CD8-positive, alpha-beta memory T cell (primary cell): ENCODE measurements at regions not wholly inside any gene's neighbourhood (a gene's known extent, or its start where the extent isn't known, plus 50 kb on each side); places are given as distances from the start of the nearest gene placed in this dataset.

ENCODE experiments used
- CTCF ChIA-PET: fragments of 350-600 bp; sonication (Branson Sonifier 250); formaldehyde crosslinking; loops from one replicate; lab custom pipeline; 2021; ENCODE audit warnings: antibody characterized with exemption; lab: Charles Lee
- POLR2A ChIA-PET: fragments of 350-600 bp; sonication (Branson Sonifier 250); formaldehyde crosslinking; loops from one replicate; lab custom pipeline; 2021; ENCODE audit warnings: antibody characterized with exemption; lab: Charles Lee
- DNase-seq, 5 donors: peaks; one replicate each; pipeline versions ENCODE4 v3.0.0 to v3.0.0-alpha.2; 2020 to 2022; ENCODE audit warnings: mixed read lengths in 1 of 5
- H3K27ac ChIP-seq: one replicate; pipeline ENCODE4 v1.7.0; 2013; ENCODE audit warnings: low read depth, mild to moderate bottlenecking, low read length, moderate library complexity
- H3K27me3 ChIP-seq: 2 replicates; pipeline ENCODE4 v1.7.0; 2013; ENCODE audit warnings: low read length, mild to moderate bottlenecking; ENCODE audit not compliant: insufficient read depth, poor library complexity, severe bottlenecking
- H3K36me3 ChIP-seq: 2 replicates; pipeline ENCODE4 v1.7.0; 2013; ENCODE audit warnings: mild to moderate bottlenecking, low read length, moderate library complexity; ENCODE audit not compliant: insufficient read depth
- H3K4me1 ChIP-seq: 2 replicates; pipeline ENCODE4 v1.7.0; 2013; ENCODE audit warnings: mild to moderate bottlenecking, low read length, moderate library complexity; ENCODE audit not compliant: insufficient read depth
- H3K4me3 ChIP-seq: 2 replicates; pipeline ENCODE4 v1.7.0; 2013; ENCODE audit warnings: mild to moderate bottlenecking, low read length
- H3K9me3 ChIP-seq: 2 replicates; pipeline ENCODE4 v1.7.0; 2013; ENCODE audit warnings: mild to moderate bottlenecking, low read length
- H3K27ac Mint-ChIP-seq, 8 donors: one replicate each; pipeline ENCODE4 v1.8.0; 2020 to 2021; ENCODE audit warnings: mixed read lengths in 8 of 8, mild to moderate bottlenecking in 6 of 8, inconsistent platforms in 3 of 8, moderate library complexity in 3 of 8
- H3K27me3 Mint-ChIP-seq, 2 donors: one replicate each; pipeline ENCODE4 v1.8.0; 2020 to 2021; ENCODE audit warnings: mixed read lengths in 2 of 2, mild to moderate bottlenecking in 1 of 2, moderate library complexity in 1 of 2
- H3K36me3 Mint-ChIP-seq, 3 donors: one replicate each; pipeline ENCODE4 v1.8.0; 2020 to 2021; ENCODE audit warnings: mixed read lengths in 3 of 3, inconsistent platforms in 1 of 3, mild to moderate bottlenecking in 1 of 3
- H3K4me1 Mint-ChIP-seq, 3 donors: one replicate each; pipeline ENCODE4 v1.8.0; 2020 to 2021; ENCODE audit warnings: mixed read lengths in 3 of 3, inconsistent platforms in 1 of 3, mild to moderate bottlenecking in 1 of 3
- H3K4me3 Mint-ChIP-seq, 7 donors: one replicate each; pipeline ENCODE4 v1.8.0; 2020 to 2021; ENCODE audit warnings: mixed read lengths in 7 of 7, mild to moderate bottlenecking in 6 of 7, moderate library complexity in 4 of 7, inconsistent platforms in 2 of 7
- H3K9me3 Mint-ChIP-seq, 5 donors: one replicate each; pipeline ENCODE4 v1.8.0; 2020 to 2022; ENCODE audit warnings: mixed read lengths in 5 of 5, mild to moderate bottlenecking in 3 of 5, moderate library complexity in 2 of 5, inconsistent platforms in 1 of 5

DNA sequence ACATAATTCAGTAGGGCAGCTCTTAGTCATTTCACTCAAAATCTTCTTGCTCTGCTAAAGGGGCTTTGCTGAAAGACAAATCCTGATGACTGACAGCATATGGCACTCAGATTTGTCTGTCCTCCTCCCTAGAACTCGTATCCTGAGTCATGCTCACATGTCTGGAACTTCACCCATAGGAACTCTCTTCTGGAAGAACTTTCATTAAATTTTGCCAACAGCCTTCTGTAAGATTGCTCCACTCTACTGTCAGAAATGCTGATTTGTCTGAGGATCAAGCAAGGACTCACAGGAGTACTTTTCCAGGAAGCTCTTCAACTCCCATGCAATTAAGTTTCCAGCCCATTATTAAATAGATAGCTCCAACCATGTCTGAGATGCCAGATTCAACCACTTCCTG is 59.8 kb upstream of the SNX2 start:
- peaks cover 0 to 2% (median 0%) of the 10 kb centered on the region in 3 donors for H3K36me3 Mint-ChIP-seq
- Histone ChIP-seq H3K36me3 (no peaks in the 10 kb centered on the region), H3K27me3 (no peaks in the 10 kb centered on the region), H3K27ac (no peak overlapping the region), H3K9me3 (no peaks in the 10 kb centered on the region), H3K4me1 (no peaks in the 10 kb centered on the region), H3K4me3 (no peak overlapping the region)
- no peak overlapping the region for H3K27ac Mint-ChIP-seq
- POLR2A ChIA-PET, result no interaction called here
- peaks cover 5 to 29% of the 10 kb centered on the region in 2 donors for H3K27me3 Mint-ChIP-seq
- H3K9me3 Mint-ChIP-seq, result peaks cover 0 to 2% (median 0%) of the 10 kb centered on the region in 5 donors
- CTCF ChIA-PET, result no interaction called here
- no peak for DNase-seq
- no peaks in the 10 kb centered on the region for H3K4me1 Mint-ChIP-seq
- H3K4me3 Mint-ChIP-seq, result no peak overlapping the region

DNA sequence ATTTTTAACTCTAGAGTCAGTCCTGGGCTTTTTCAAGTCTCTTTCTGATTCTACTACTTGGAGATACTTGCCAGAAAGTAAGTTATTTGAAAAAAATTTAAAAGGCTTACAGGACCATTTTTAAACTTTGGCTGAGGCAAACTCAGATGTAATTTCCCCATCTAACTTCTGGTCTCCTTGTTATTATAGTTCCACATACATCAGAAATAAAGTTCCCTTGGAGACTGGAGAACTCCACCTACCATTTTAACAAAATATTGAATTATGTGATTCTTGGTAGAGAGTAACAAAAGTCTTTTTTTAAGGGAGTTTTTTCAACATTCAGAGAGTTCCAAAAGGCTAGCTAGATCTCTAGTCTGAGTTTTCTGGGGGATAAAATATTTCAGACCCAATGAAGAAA is 56.3 kb upstream of the SNX2 start:
- H3K36me3 ChIP-seq, result no peaks in the 10 kb centered on the region
- H3K27ac ChIP-seq, result no peak overlapping the region
- Mint-ChIP-seq H3K9me3 (no peaks in the 10 kb centered on the region), H3K36me3 (peaks cover 0 to 2% (median 0%) of the 10 kb centered on the region in 3 donors), H3K4me1 (no peaks in the 10 kb centered on the region), H3K4me3 (no peak overlapping the region), H3K27me3 (peaks cover 15 to 26% of the 10 kb centered on the region in 2 donors), H3K27ac (no peak overlapping the region)
- H3K9me3 ChIP-seq, result no peaks in the 10 kb centered on the region
- ChIA-PET POLR2A (no interaction called here), CTCF (no interaction called here)
- no peak overlapping the region for H3K4me3 ChIP-seq
- H3K27me3 ChIP-seq, result no peaks in the 10 kb centered on the region
- no peaks in the 10 kb centered on the region for H3K4me1 ChIP-seq
- no peak for DNase-seq

DNA sequence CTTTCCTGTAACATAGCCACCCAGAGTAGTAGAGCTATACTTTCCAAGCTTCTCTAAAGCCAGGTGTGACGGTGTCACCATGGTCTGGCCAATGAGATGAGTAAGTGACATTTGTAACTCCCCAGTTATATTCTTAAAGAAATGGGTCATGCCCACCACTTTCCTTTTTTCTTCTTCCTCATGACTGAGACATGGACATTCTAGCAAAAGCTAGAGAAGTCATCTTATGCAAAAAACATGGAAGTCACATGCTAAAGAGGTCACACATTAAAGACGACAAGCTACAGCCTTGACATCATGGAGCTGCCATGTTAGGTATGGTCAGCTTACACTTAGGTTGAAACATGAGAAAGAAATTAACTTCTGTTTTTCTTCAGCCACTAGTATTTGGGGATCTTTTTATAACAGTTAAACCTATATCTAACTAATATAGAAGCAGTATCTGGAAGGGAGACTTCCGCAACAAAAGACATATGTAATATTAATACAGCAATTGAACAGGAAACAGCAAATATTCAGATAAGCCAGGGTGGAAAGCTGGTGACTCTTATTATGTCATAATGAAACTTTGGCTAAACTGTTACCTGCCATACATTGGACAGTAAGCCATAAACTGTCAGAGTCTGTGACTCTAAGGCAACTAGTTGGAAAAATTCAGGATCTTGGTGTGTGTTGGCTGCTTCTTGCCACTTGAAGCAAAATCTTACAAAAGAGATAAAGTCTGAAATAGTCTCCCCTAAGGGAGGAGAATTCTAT is 54.7 kb upstream of the SNX2 start:
- Mint-ChIP-seq H3K27me3 (peaks cover 15 to 25% of the 10 kb centered on the region in 2 donors), H3K4me1 (no peaks in the 10 kb centered on the region), H3K27ac (no peak overlapping the region), H3K4me3 (no peak overlapping the region), H3K9me3 (no peaks in the 10 kb centered on the region), H3K36me3 (peaks cover 0 to 2% (median 0%) of the 10 kb centered on the region in 3 donors)
- POLR2A ChIA-PET, result no interaction called here
- H3K9me3 ChIP-seq, result no peaks in the 10 kb centered on the region
- H3K4me3 ChIP-seq, result no peak overlapping the region
- no peak overlapping the region for H3K27ac ChIP-seq
- no peaks in the 10 kb centered on the region for H3K36me3 ChIP-seq
- no peaks in the 10 kb centered on the region for H3K4me1 ChIP-seq
- DNase-seq, result no peak
- CTCF ChIA-PET, result no interaction called here
- H3K27me3 ChIP-seq, result no peaks in the 10 kb centered on the region

DNA sequence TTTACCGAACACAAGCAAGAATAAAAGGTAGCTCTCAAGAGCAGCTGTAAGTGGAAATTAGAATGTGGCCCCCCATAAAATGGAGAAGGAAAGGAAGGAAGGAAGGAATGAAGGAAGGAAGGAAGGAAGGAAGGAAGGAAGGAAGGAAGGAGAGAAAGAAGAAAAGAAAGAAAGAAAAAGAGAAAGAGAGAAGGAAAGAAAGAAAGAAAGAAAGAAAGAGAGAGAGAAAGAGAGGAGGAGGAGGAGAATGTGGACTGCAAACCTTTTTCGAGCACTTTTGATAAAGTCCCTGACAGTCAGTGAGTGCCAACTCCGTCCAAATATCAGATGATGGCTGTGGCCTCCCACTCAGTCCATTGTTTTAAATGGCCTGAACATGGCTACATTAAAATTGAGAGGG is 53.8 kb upstream of the SNX2 start:
- Mint-ChIP-seq H3K4me1 (no peaks in the 10 kb centered on the region), H3K4me3 (no peak overlapping the region), H3K27ac (no peak overlapping the region), H3K27me3 (peaks cover 11 to 23% of the 10 kb centered on the region in 2 donors), H3K9me3 (no peaks in the 10 kb centered on the region), H3K36me3 (peaks cover 0 to 2% (median 0%) of the 10 kb centered on the region in 3 donors)
- POLR2A ChIA-PET, result no interaction called here
- Histone ChIP-seq H3K4me1 (no peaks in the 10 kb centered on the region), H3K9me3 (no peaks in the 10 kb centered on the region), H3K27ac (no peak overlapping the region), H3K4me3 (no peak overlapping the region), H3K27me3 (no peaks in the 10 kb centered on the region), H3K36me3 (no peaks in the 10 kb centered on the region)
- no peak for DNase-seq
- CTCF ChIA-PET, result no interaction called here

DNA sequence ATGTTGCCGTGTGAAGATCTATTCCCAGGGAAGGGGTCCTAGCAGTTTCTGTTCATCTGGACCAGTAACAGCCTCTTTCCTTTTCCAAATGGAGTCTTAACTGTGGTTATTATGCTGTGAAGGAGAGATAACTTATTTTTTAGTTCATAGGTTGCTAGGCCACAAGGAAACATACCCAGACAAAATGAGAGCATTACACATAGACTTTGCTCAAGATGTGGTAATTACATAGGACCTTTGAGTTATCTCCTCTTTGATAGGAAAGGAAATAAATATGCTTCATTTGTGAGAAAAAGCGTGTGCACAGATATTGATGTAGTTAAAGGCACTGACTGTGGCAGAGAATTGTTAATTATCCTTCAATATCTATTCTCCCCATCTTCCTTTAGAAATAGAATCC is 52.5 kb upstream of the SNX2 start:
- Histone ChIP-seq H3K4me3 (no peak overlapping the region), H3K27ac (no peak overlapping the region), H3K4me1 (no peaks in the 10 kb centered on the region), H3K27me3 (no peaks in the 10 kb centered on the region), H3K36me3 (no peaks in the 10 kb centered on the region), H3K9me3 (no peaks in the 10 kb centered on the region)
- Mint-ChIP-seq H3K27ac (no peak overlapping the region), H3K27me3 (peaks cover 13 to 19% of the 10 kb centered on the region in 2 donors), H3K4me1 (no peaks in the 10 kb centered on the region), H3K36me3 (peaks cover 0 to 2% (median 0%) of the 10 kb centered on the region in 3 donors), H3K9me3 (no peaks in the 10 kb centered on the region), H3K4me3 (no peak overlapping the region)
- ChIA-PET CTCF (no interaction called here), POLR2A (no interaction called here)
- DNase-seq, result no peak

DNA sequence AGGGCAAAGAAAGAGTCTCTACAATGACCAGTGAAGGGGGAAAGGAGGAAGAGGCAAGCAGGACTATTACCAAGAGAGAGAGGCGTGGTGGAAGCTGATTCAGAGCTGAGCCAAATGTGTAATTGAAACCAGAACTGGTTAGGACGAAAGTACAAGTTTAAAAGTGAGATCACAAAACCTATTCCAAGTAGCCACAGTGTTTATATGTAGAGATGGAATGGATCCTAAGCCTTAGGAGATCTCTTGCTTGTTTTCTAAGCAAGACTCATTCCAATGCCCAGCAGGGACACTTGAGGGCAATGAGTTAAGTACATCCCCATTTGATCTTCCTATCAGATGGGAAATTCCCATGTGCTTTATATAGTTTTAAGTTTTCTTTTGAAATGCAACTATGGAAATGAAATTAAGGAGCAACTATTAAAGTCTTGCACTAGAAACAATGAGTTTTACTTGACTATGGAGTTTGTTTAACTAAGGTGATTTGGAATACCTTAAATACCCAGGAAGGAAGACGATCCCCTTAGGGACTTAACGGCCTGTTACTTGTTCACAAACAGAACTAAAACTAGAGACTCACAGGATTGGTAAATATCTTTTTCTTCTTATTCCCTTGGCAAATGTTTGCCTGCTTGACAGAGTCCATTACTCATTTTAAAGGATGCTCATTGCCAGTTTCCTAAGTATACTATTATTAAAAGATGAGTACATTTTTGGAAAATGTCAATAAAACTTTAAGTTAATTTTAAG is 51.1 kb upstream of the SNX2 start:
- no peaks in the 10 kb centered on the region for H3K4me1 ChIP-seq
- CTCF ChIA-PET, result no interaction called here
- Mint-ChIP-seq H3K9me3 (no peaks in the 10 kb centered on the region), H3K27me3 (peaks cover 19 to 24% of the 10 kb centered on the region in 2 donors), H3K4me3 (no peak overlapping the region), H3K36me3 (no peaks in the 10 kb centered on the region), H3K4me1 (no peaks in the 10 kb centered on the region), H3K27ac (no peak overlapping the region)
- POLR2A ChIA-PET, result no interaction called here
- no peaks in the 10 kb centered on the region for H3K9me3 ChIP-seq
- H3K27ac ChIP-seq, result no peak overlapping the region
- no peaks in the 10 kb centered on the region for H3K27me3 ChIP-seq
- H3K36me3 ChIP-seq, result no peaks in the 10 kb centered on the region
- no peak overlapping the region for H3K4me3 ChIP-seq
- no peak for DNase-seq
